SK-N-SH treated with all-trans-retinoic acid at 6 μM for 48 hours (cell line): ENCODE measurements at regions not wholly inside any gene's neighbourhood (a gene's known extent, or its start where the extent isn't known, plus 50 kb on each side); places are given as distances from the start of the nearest gene placed in this dataset.

ENCODE experiments used
- ARNTL ChIP-seq: fragments of 450-650 bp; formaldehyde crosslinking; IDR thresholded peaks from 2 replicates; pipeline ENCODE4 v1.5.0; 2020; ENCODE audit warnings: low read depth, mild to moderate bottlenecking, moderate library complexity, borderline replicate concordance
- BACH2 ChIP-seq: fragments of 250-450 bp; sonication (Bioruptor Pico); IDR thresholded peaks from 2 replicates; pipeline ENCODE4 v1.9.0; 2021; ENCODE audit warnings: mild to moderate bottlenecking, borderline replicate concordance
- CSDC2 ChIP-seq: fragments of 250-450 bp; sonication (Bioruptor Pico); IDR thresholded peaks from 2 replicates; pipeline ENCODE4 v1.5.0; 2020; ENCODE audit warnings: mild to moderate bottlenecking, moderate library complexity
- GLIS3 ChIP-seq: fragments of 250-450 bp; sonication (Bioruptor Pico); IDR thresholded peaks from 2 replicates; pipeline ENCODE4 v1.5.0; 2020; ENCODE audit warnings: mild to moderate bottlenecking, moderate library complexity
- ZC3H10 ChIP-seq: fragments of 250-450 bp; sonication (Bioruptor Pico); IDR thresholded peaks from 2 replicates; pipeline ENCODE4 v1.5.1; 2021; ENCODE audit warnings: mild to moderate bottlenecking, moderate library complexity
- ZFP30 ChIP-seq: fragments of 450-650 bp; formaldehyde crosslinking; IDR thresholded peaks from 2 replicates; pipeline ENCODE4 v1.5.0; 2022; ENCODE audit warnings: mild to moderate bottlenecking, moderate library complexity
- TF ChIP-seq, protein P1 (sequence below): fragments of 250-450 bp; sonication (Bioruptor Pico); IDR thresholded peaks from 2 replicates; pipeline ENCODE4 v1.5.1; 2021; ENCODE audit warnings: mild to moderate bottlenecking, moderate library complexity
- TF ChIP-seq, protein P2 (sequence below): fragments of 250-450 bp; sonication (Bioruptor Pico); IDR thresholded peaks from 2 replicates; pipeline ENCODE4 v1.8.0; 2020; ENCODE audit warnings: mild to moderate bottlenecking, moderate library complexity, borderline replicate concordance
- TF ChIP-seq, protein P3 (sequence below): fragments of 250-450 bp; sonication (Bioruptor Pico); IDR thresholded peaks from 2 replicates; pipeline ENCODE4 v1.5.0; 2020; ENCODE audit warnings: mild to moderate bottlenecking, moderate library complexity
- TF ChIP-seq, protein P4 (sequence below): fragments of 250-450 bp; sonication (Bioruptor Pico); IDR thresholded peaks from 2 replicates; pipeline ENCODE4 v1.5.1; 2020; ENCODE audit warnings: low read depth, mild to moderate bottlenecking, moderate library complexity

DNA sequence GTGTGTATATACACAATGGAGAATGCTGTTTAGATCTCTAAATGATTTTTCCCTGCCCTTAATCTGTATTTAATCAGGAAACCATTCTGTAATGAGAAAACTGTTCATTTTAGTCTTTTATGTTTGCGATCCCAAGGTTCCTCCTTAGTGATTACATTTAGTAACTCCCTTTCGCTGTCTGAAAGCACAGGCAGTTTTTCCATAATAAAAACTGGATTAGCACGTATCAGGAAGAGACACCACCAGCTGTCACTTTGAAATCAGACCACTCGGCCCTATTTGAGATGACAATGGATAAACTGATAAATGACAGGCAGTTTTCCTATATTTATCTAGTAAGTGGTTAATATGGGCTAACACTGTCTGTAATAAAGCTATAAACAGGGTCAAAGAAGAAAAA is 370.9 kb downstream of the NR4A2 start:
- TF ChIP-seq, protein P1, sequence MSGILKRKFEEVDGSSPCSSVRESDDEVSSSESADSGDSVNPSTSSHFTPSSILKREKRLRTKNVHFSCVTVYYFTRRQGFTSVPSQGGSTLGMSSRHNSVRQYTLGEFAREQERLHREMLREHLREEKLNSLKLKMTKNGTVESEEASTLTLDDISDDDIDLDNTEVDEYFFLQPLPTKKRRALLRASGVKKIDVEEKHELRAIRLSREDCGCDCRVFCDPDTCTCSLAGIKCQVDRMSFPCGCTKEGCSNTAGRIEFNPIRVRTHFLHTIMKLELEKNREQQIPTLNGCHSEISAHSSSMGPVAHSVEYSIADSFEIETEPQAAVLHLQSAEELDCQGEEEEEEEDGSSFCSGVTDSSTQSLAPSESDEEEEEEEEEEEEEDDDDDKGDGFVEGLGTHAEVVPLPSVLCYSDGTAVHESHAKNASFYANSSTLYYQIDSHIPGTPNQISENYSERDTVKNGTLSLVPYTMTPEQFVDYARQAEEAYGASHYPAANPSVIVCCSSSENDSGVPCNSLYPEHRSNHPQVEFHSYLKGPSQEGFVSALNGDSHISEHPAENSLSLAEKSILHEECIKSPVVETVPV (CRISPR knock-in tag) = no peak
- TF ChIP-seq, protein P2, sequence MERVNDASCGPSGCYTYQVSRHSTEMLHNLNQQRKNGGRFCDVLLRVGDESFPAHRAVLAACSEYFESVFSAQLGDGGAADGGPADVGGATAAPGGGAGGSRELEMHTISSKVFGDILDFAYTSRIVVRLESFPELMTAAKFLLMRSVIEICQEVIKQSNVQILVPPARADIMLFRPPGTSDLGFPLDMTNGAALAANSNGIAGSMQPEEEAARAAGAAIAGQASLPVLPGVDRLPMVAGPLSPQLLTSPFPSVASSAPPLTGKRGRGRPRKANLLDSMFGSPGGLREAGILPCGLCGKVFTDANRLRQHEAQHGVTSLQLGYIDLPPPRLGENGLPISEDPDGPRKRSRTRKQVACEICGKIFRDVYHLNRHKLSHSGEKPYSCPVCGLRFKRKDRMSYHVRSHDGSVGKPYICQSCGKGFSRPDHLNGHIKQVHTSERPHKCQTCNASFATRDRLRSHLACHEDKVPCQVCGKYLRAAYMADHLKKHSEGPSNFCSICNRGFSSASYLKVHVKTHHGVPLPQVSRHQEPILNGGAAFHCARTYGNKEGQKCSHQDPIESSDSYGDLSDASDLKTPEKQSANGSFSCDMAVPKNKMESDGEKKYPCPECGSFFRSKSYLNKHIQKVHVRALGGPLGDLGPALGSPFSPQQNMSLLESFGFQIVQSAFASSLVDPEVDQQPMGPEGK = no peak
- TF ChIP-seq ARNTL (CRISPR knock-in tag) (no peak), BACH2 (no peak), CSDC2 (CRISPR knock-in tag) (no peak), ZC3H10 (CRISPR knock-in tag) (no peak), ZFP30 (CRISPR knock-in tag) (no peak), GLIS3 (CRISPR knock-in tag) (no peak)
- TF ChIP-seq, protein P3, sequence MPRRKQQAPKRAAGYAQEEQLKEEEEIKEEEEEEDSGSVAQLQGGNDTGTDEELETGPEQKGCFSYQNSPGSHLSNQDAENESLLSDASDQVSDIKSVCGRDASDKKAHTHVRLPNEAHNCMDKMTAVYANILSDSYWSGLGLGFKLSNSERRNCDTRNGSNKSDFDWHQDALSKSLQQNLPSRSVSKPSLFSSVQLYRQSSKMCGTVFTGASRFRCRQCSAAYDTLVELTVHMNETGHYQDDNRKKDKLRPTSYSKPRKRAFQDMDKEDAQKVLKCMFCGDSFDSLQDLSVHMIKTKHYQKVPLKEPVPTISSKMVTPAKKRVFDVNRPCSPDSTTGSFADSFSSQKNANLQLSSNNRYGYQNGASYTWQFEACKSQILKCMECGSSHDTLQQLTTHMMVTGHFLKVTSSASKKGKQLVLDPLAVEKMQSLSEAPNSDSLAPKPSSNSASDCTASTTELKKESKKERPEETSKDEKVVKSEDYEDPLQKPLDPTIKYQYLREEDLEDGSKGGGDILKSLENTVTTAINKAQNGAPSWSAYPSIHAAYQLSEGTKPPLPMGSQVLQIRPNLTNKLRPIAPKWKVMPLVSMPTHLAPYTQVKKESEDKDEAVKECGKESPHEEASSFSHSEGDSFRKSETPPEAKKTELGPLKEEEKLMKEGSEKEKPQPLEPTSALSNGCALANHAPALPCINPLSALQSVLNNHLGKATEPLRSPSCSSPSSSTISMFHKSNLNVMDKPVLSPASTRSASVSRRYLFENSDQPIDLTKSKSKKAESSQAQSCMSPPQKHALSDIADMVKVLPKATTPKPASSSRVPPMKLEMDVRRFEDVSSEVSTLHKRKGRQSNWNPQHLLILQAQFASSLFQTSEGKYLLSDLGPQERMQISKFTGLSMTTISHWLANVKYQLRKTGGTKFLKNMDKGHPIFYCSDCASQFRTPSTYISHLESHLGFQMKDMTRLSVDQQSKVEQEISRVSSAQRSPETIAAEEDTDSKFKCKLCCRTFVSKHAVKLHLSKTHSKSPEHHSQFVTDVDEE = no peak
- TF ChIP-seq, protein P4, sequence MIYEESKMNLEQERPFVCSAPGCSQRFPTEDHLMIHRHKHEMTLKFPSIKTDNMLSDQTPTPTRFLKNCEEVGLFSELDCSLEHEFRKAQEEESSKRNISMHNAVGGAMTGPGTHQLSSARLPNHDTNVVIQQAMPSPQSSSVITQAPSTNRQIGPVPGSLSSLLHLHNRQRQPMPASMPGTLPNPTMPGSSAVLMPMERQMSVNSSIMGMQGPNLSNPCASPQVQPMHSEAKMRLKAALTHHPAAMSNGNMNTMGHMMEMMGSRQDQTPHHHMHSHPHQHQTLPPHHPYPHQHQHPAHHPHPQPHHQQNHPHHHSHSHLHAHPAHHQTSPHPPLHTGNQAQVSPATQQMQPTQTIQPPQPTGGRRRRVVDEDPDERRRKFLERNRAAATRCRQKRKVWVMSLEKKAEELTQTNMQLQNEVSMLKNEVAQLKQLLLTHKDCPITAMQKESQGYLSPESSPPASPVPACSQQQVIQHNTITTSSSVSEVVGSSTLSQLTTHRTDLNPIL (CRISPR knock-in tag) = no peak
